Neural cell (in vitro differentiated cells): ENCODE measurements at regions not wholly inside any gene's neighbourhood (a gene's known extent, or its start where the extent isn't known, plus 50 kb on each side); places are given as distances from the start of the nearest gene placed in this dataset.

Experiments used
- CTCF ChIP-seq: fragments of 450-650 bp; IDR thresholded peaks from 2 replicates; pipeline ENCODE4 v1.5.1; 2014; ENCODE audit warnings: antibody characterized with exemption, mild to moderate bottlenecking, moderate library complexity; ENCODE audit not compliant: poor library complexity, severe bottlenecking
- EP300 ChIP-seq: fragments of 450-650 bp; conservative IDR thresholded peaks from 2 replicates; pipeline ENCODE4 v1.6.1; 2014; ENCODE audit warnings: antibody characterized with exemption, mild to moderate bottlenecking, moderate library complexity; ENCODE audit not compliant: poor library complexity, severe bottlenecking
- EZH2 ChIP-seq: fragments of 200-600, 300-800 bp; shearing (Covaris generic), sonication (generic); IDR thresholded peaks from 2 replicates; pipeline ENCODE4 v1.6.1; 2014; ENCODE audit warnings: antibody characterized with exemption, low read length, borderline replicate concordance, mild to moderate bottlenecking; ENCODE audit not compliant: insufficient read depth, poor library complexity, severe bottlenecking
- MXI1 ChIP-seq: fragments of 450-650 bp; conservative IDR thresholded peaks from 2 replicates; pipeline ENCODE4 v1.6.1; 2014; ENCODE audit warnings: antibody characterized with exemption, mild to moderate bottlenecking; ENCODE audit not compliant: poor library complexity, severe bottlenecking
- POLR2AphosphoS5 ChIP-seq: IDR thresholded peaks from 2 replicates; pipeline ENCODE4 v1.6.1; 2012
- RAD21 ChIP-seq: fragments of 450-650 bp; conservative IDR thresholded peaks from 2 replicates; pipeline ENCODE4 v1.6.1; 2014; ENCODE audit warnings: antibody characterized with exemption, mild to moderate bottlenecking, moderate library complexity
- SMC3 ChIP-seq: fragments of 450-650 bp; conservative IDR thresholded peaks from 2 replicates; pipeline ENCODE4 v1.6.1; 2014; ENCODE audit warnings: antibody characterized with exemption, mild to moderate bottlenecking, moderate library complexity; ENCODE audit not compliant: poor library complexity
- TAF1 ChIP-seq: IDR thresholded peaks from 2 replicates; pipeline ENCODE4 v1.6.1; 2012; ENCODE audit warnings: low read depth
- TF ChIP-seq, protein P1 (sequence below): IDR thresholded peaks from 2 replicates; pipeline ENCODE4 v1.6.1; 2012; ENCODE audit warnings: borderline replicate concordance

GRCh38 chr17:65438173-65438572 lies 123.3 kb downstream of the AXIN2 start:
- no peak for TF ChIP-seq RAD21
- TF ChIP-seq CTCF: no peak
- TF ChIP-seq EP300: no peak
- no peak for TF ChIP-seq EZH2
- TF ChIP-seq, protein P1, sequence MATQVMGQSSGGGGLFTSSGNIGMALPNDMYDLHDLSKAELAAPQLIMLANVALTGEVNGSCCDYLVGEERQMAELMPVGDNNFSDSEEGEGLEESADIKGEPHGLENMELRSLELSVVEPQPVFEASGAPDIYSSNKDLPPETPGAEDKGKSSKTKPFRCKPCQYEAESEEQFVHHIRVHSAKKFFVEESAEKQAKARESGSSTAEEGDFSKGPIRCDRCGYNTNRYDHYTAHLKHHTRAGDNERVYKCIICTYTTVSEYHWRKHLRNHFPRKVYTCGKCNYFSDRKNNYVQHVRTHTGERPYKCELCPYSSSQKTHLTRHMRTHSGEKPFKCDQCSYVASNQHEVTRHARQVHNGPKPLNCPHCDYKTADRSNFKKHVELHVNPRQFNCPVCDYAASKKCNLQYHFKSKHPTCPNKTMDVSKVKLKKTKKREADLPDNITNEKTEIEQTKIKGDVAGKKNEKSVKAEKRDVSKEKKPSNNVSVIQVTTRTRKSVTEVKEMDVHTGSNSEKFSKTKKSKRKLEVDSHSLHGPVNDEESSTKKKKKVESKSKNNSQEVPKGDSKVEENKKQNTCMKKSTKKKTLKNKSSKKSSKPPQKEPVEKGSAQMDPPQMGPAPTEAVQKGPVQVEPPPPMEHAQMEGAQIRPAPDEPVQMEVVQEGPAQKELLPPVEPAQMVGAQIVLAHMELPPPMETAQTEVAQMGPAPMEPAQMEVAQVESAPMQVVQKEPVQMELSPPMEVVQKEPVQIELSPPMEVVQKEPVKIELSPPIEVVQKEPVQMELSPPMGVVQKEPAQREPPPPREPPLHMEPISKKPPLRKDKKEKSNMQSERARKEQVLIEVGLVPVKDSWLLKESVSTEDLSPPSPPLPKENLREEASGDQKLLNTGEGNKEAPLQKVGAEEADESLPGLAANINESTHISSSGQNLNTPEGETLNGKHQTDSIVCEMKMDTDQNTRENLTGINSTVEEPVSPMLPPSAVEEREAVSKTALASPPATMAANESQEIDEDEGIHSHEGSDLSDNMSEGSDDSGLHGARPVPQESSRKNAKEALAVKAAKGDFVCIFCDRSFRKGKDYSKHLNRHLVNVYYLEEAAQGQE: no peak
- no peak for TF ChIP-seq POLR2AphosphoS5
- TF ChIP-seq TAF1: no peak
- TF ChIP-seq MXI1: no peak
- TF ChIP-seq SMC3: no peak
